PC-9 (cell line): ENCODE measurements at regions not wholly inside any gene's neighbourhood (a gene's known extent, or its start where the extent isn't known, plus 50 kb on each side); places are given as distances from the start of the nearest gene placed in this dataset.

ENCODE experiments used
- EZH2 ChIP-seq: fragments of 200-600 bp; sonication (generic); IDR thresholded peaks from 2 replicates; pipeline ENCODE4 v1.8.0; 2017; ENCODE audit warnings: antibody characterized with exemption, low read depth
- TF ChIP-seq, protein P1 (sequence below): fragments of 200-600 bp; sonication (generic); conservative IDR thresholded peaks from 2 replicates; pipeline ENCODE4 v1.6.1; 2017; ENCODE audit warnings: mixed run types, antibody characterized with exemption, mild to moderate bottlenecking, moderate library complexity

DNA sequence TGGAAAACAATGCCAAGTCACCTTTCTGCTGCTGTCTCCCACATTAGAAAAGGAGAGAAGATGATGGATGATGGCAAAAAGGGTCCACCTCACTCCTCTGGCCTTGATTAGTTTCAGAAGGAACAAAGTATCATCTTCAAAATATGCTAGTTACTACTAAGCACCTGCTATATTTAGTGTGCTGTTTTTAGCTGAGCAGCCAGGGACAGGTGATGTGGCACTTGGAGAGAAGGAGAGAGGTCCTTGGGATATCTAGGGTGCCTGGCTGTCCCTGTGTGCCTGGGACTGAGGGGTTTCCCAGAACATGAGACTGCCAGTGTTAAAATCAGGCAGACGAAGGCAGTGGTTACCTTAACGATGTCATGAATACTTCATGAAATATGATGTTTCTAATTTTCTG is 235.5 kb upstream of the NT5C1B start:
- TF ChIP-seq, protein P1, sequence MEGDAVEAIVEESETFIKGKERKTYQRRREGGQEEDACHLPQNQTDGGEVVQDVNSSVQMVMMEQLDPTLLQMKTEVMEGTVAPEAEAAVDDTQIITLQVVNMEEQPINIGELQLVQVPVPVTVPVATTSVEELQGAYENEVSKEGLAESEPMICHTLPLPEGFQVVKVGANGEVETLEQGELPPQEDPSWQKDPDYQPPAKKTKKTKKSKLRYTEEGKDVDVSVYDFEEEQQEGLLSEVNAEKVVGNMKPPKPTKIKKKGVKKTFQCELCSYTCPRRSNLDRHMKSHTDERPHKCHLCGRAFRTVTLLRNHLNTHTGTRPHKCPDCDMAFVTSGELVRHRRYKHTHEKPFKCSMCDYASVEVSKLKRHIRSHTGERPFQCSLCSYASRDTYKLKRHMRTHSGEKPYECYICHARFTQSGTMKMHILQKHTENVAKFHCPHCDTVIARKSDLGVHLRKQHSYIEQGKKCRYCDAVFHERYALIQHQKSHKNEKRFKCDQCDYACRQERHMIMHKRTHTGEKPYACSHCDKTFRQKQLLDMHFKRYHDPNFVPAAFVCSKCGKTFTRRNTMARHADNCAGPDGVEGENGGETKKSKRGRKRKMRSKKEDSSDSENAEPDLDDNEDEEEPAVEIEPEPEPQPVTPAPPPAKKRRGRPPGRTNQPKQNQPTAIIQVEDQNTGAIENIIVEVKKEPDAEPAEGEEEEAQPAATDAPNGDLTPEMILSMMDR = no peak
- TF ChIP-seq EZH2 = no peak
